Esophagus muscularis mucosa (tissue), 4 donors: ENCODE measurements at regions not wholly inside any gene's neighbourhood (a gene's known extent, or its start where the extent isn't known, plus 50 kb on each side); places are given as distances from the start of the nearest gene placed in this dataset.

Experiments used
- DNase-seq: peaks from one replicate; pipeline ENCODE4 v3.0.0-alpha.2; 2017; ENCODE audit errors: extremely low spot score
- H3K27ac ChIP-seq, 4 donors: fragments of 200-600 bp; sonication (generic); replicated peaks in 1 of 4; 1 replicate in 3 of 4; 2 replicates in 1 of 4; pipeline ENCODE4 v1.5.1; 2016 to 2019; ENCODE audit warnings: mild to moderate bottlenecking in 1 of 4
- H3K27me3 ChIP-seq, 4 donors: fragments of 200-600 bp; sonication (generic); one replicate each; pipeline versions ENCODE4 v1.5.1 to v1.6.0; 2016 to 2019
- H3K36me3 ChIP-seq, 4 donors: fragments of 200-600 bp; sonication (generic); one replicate each; pipeline ENCODE4 v1.5.1; 2016 to 2019
- H3K4me1 ChIP-seq, 4 donors: fragments of 200-600 bp; sonication (generic); one replicate each; pipeline ENCODE4 v1.5.1; 2016 to 2019
- H3K4me3 ChIP-seq, 4 donors: fragments of 200-600 bp; sonication (generic); 1 replicate in 2 of 4; 2 replicates in 2 of 4; pipeline ENCODE4 v1.5.1; 2016 to 2019; ENCODE audit warnings: mild to moderate bottlenecking in 4 of 4, moderate library complexity in 1 of 4
- H3K9me3 ChIP-seq, 4 donors: fragments of 200-600 bp; sonication (generic); 1 replicate in 3 of 4; 2 replicates in 1 of 4; pipeline ENCODE4 v1.5.1; 2016 to 2019
- CTCF ChIP-seq, 3 experiments: fragments of 200-600 bp in 2 of 3; fragments of 450-650 bp in 1 of 3; sonication (generic) in 2 of 3; IDR thresholded peaks; one replicate each; pipeline ENCODE4 v1.5.1; 2017 to 2019; ENCODE audit warnings: antibody characterized with exemption in 3 of 3, mild to moderate bottlenecking in 2 of 3, moderate library complexity in 1 of 3
- EP300 ChIP-seq: sonication (generic); formaldehyde crosslinking; IDR thresholded peaks from one replicate; pipeline ENCODE4 v1.6.1; 2017; ENCODE audit warnings: antibody characterized with exemption
- POLR2A ChIP-seq: fragments of 450-650 bp; IDR thresholded peaks from one replicate; pipeline ENCODE4 v1.6.1; 2017; ENCODE audit warnings: antibody characterized with exemption, moderate library complexity, mild to moderate bottlenecking, low read depth
- POLR2AphosphoS5 ChIP-seq, 2 donors: sonication (generic); formaldehyde crosslinking; IDR thresholded peaks; one replicate each; pipeline ENCODE4 v1.6.1; 2017; ENCODE audit warnings: antibody characterized with exemption in 2 of 2
- WGBS: methylation state at CpG from one replicate; pipeline ENCODE4 v1.1.5; 2018; 5-methylcytosine and 5-hydroxymethylcytosine counted together
- intact Hi-C: fragments of 100-400 bp; cut with DNase I; formaldehyde crosslinking; loops from one replicate; pipeline ENCODE4 v1.15.1; 2023

- WGBS, result 87% methylated on average over 1 of the region's 1 CpG
- intact Hi-C loops, result no loop called here
These were observed 153.1 kb downstream of the SEMA6D start for GRCh38 chr15:47870300-47870955.

GRCh38 chr15:47870956-47871625, 153.8 kb downstream of the SEMA6D start:
- no peak for TF ChIP-seq CTCF (IDR thresholded peaks at IDR 0.05)
- TF ChIP-seq POLR2A, result no peak
- TF ChIP-seq POLR2AphosphoS5 (IDR thresholded peaks at IDR 0.05), result no peak
- no peak for TF ChIP-seq EP300
- H3K36me3 ChIP-seq, result no peaks in the 10 kb centered on the region
- peaks cover 0 to 7% (median 3%) of the 10 kb centered on the region in 4 donors for H3K4me1 ChIP-seq
- no peak for DNase-seq
- H3K9me3 ChIP-seq, result peaks cover 0 to 8% (median 0%) of the 10 kb centered on the region in 4 donors
- intact Hi-C loops, result no loop called here
- H3K27me3 ChIP-seq, result no peaks in the 10 kb centered on the region
- WGBS, result 62% methylated on average over 2 of the region's 2 CpGs
- H3K4me3 ChIP-seq, result no peak overlapping the region
- H3K27ac ChIP-seq, result no peak overlapping the region

More at GRCh38 chr15:47870300-47870955, 153.1 kb downstream of the SEMA6D start:
- DNase-seq, result no peak
- H3K36me3 ChIP-seq, result no peaks in the 10 kb centered on the region
- H3K27me3 ChIP-seq, result no peaks in the 10 kb centered on the region
- H3K4me3 ChIP-seq, result no peak overlapping the region
- no peak overlapping the region for H3K27ac ChIP-seq
- peaks cover 0 to 10% (median 0%) of the 10 kb centered on the region in 4 donors for H3K9me3 ChIP-seq
- peaks cover 0 to 7% (median 3%) of the 10 kb centered on the region in 4 donors for H3K4me1 ChIP-seq
- TF ChIP-seq EP300, result no peak
- TF ChIP-seq POLR2AphosphoS5 (IDR thresholded peaks at IDR 0.05), result no peak
- TF ChIP-seq CTCF (IDR thresholded peaks at IDR 0.05), result no peak
- no peak for TF ChIP-seq POLR2A

- Histone ChIP-seq H3K4me1 (peaks cover 0 to 7% (median 3%) of the 10 kb centered on the region in 4 donors), H3K4me3 (no peak overlapping the region), H3K36me3 (no peaks in the 10 kb centered on the region), H3K27me3 (no peaks in the 10 kb centered on the region), H3K27ac (peak overlapping the region in 1 of 4 donors; percentile 17), H3K9me3 (peaks cover 0 to 8% (median 0%) of the 10 kb centered on the region in 4 donors)
- intact Hi-C loops, result no loop called here
- DNase-seq, result no peak
- TF ChIP-seq EP300 (no peak), POLR2AphosphoS5 (IDR thresholded peaks at IDR 0.05) (no peak), CTCF (IDR thresholded peaks at IDR 0.05) (no peak)
These were observed 154.9 kb downstream of the SEMA6D start for GRCh38 chr15:47872208-47872607.

DNA sequence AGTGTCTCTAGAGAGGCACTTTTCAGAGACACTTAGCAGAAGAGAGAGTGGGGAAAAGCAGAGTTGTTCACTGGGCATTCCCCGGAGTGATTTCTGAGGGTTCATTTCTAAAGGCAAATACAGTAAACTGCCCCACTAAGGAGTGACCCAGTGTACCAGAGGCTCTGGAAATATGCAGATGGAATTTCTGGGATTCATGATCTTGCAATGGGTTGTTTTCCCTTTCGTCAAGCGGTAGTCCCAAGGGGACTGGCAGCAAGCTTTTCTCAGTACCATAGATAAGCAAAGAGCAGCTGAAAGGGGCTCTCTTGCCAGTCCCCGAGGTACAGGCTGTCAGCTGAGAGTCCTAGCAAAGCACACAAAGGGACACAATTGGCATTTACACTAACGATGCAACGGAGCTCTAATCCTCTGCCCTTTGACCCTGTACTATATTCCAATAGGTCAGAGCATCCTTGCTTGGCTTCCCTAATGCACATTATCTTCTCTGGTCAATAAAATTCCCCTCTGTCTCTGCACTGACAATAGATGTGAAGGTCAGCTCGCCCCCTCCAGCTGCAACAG, 155.6 kb downstream of the SEMA6D start:
- intact Hi-C loops, result no loop called here
- Histone ChIP-seq H3K27ac (no peak overlapping the region), H3K9me3 (peaks cover 0 to 8% (median 0%) of the 10 kb centered on the region in 4 donors), H3K4me1 (peaks cover 0 to 7% (median 3%) of the 10 kb centered on the region in 4 donors), H3K27me3 (no peaks in the 10 kb centered on the region), H3K36me3 (no peaks in the 10 kb centered on the region), H3K4me3 (no peak overlapping the region)
- no peak for DNase-seq
- TF ChIP-seq POLR2A (no peak), POLR2AphosphoS5 (IDR thresholded peaks at IDR 0.05) (no peak), EP300 (no peak), CTCF (IDR thresholded peaks at IDR 0.05) (no peak)
- 84% methylated on average over 7 of the region's 7 CpGs for WGBS
